ENCODE measurements at regions not wholly inside any gene's neighbourhood (a gene's known extent, or its start where the extent isn't known, plus 50 kb on each side); places are given as distances from the start of the nearest gene placed in this dataset.

GRCh38 chr11:30091737-30092136 lies 74.9 kb upstream of the KCNA4 start:
- TF ChIP-seq POLR2A (IDR thresholded peaks at IDR 0.05) (no peak), CTCF (IDR thresholded peaks at IDR 0.05) (no peak)
